WTC11 (cell line): ENCODE measurements at regions not wholly inside any gene's neighbourhood (a gene's known extent, or its start where the extent isn't known, plus 50 kb on each side); places are given as distances from the start of the nearest gene placed in this dataset.

Experiments
- ZNF232 ChIP-seq: sonication (generic); formaldehyde crosslinking; IDR thresholded peaks from 2 replicates; pipeline ENCODE4 v1.8.0; 2022; ENCODE audit warnings: mild to moderate bottlenecking, missing genetic modification reagents
- TF ChIP-seq, protein P1 (sequence below): sonication (generic); formaldehyde crosslinking; IDR thresholded peaks from 2 replicates; pipeline ENCODE4 v1.8.0; 2023; ENCODE audit warnings: missing genetic modification reagents

DNA sequence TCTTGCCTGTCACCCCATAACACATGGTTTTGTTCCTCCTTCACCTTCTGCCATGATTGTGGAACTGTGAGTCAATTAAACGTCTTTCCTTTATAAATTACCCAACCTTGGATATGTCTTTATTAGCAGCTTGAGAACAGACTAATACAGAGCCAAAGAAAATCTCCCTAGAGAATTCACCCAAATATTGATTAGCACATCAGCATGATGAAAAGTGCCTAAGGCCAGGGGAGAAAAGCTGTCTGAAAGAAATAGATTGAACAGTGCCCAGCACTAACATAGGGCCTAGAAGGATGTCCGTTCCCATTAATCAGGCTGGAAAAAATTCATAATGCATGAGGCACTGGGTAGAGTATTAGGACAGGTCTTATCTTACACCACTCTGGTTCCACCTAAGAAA lies 111.9 kb upstream of the CALN1 start:
- TF ChIP-seq, protein P1, sequence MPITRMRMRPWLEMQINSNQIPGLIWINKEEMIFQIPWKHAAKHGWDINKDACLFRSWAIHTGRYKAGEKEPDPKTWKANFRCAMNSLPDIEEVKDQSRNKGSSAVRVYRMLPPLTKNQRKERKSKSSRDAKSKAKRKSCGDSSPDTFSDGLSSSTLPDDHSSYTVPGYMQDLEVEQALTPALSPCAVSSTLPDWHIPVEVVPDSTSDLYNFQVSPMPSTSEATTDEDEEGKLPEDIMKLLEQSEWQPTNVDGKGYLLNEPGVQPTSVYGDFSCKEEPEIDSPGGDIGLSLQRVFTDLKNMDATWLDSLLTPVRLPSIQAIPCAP (CRISPR knock-in tag), result no peak
- TF ChIP-seq ZNF232 (CRISPR knock-in tag), result no peak
